HG03558 (cell line): ENCODE measurements at regions not wholly inside any gene's neighbourhood (a gene's known extent, or its start where the extent isn't known, plus 50 kb on each side); places are given as distances from the start of the nearest gene placed in this dataset.

ENCODE experiments used
- ATAC-seq: cut with Tn5 transposase; IDR thresholded peaks from one replicate; pipeline ENCODE4 v1.9.1; 2021; ENCODE audit warnings: moderate number of reproducible peaks; ENCODE audit not compliant: unreplicated experiment; ENCODE audit errors: extremely low read depth

- ATAC-seq, result no peak
Observed at GRCh38 chr6:95233879-95234278, 343.5 kb upstream of the MANEA start.

DNA sequence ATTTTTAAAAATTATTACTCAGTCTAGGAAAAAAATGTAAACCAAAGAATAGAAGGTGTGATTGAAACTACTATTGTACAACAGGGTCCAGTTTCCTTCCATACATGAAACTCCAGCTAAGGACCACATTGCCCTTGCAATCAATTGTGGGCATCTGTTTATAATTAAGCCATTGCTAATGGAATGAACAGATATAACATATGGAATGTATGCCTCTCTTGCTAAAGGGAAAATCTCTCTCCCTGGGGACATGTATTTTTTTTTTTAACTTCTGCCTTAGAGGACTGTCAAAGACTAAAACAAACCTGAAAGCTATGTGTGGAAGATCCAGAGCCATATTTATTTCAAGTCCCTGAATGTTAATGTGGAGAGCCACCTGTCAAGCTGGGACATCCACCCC lies 336.8 kb upstream of the MANEA start:
- no peak for ATAC-seq

- ATAC-seq, result no peak
Observed at GRCh38 chr6:95242560-95242959, 334.8 kb upstream of the MANEA start.

DNA sequence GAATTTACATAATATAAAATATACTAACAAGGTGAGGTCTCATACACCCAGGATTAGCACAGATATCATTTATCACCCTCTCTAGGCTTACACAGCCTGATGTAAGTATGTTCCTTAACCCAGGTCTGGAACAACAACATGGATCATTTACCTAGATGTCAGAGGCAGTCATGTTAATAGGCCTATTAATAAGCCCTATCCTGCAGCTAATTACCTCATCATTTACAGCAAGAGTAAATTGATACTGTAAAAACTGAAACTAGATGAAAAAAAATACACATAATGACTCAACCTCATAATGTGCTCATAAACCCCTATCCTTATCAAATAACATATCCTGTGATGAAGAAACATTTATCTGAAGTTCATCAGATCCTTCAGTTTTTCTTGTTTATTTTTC lies 334.3 kb upstream of the MANEA start:
- ATAC-seq, result no peak

DNA sequence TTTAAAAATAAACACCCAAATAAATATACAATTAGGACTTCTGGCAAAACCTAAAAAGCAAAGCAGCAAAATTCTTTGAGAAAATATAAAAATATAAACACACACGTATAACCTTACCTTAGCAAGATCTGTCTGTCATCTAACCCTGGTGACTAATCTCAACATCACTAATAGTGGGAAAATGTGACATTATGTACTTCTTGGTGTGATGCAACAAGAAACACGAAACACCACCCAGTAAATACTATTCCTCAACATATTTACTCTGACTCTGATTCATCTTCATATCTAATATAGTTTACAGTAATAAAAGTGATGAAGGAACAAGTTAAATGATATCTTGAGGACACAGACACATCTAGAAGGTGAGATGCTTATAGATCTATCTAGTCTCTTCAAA lies 332.6 kb upstream of the MANEA start:
- ATAC-seq, result no peak

GRCh38 chr6:95248499-95248898 lies 328.8 kb upstream of the MANEA start:
- ATAC-seq, result no peak

DNA sequence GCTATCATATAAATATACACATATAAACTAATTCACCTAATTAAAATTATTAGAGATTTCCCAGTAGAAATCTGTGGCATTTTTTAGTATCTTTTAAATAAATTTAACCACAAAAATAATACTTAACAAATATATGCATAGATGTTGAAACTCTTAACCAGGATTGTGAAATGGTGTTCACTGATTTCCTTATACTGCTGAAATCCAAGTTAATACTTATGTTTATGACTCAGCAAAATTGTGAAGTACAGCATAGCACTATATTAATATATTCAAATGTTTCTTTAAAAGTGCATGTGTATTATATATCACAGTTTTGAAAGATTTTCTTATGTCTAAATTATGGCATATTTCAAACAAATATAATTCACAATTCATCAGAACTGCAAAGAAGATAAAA lies 328.2 kb upstream of the MANEA start:
- ATAC-seq, result no peak

DNA sequence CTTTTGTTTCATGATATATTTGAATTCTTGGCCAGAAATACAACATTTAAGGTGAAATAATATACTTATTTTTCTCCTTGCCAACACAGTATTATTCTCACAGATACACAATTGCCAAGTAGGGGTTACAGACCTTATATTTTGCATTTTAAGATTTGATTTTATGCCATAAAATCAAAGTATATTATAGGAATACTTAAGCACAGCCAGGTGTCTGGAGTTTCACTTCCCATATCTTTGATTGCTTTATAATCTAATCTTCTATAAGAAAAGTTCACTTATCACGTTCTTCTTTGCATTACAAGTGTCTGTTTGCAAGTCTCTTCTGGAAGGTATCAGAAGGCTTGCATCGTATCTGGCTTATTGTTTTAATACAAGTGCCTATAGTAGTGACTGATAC lies 327.7 kb upstream of the MANEA start:
- no peak for ATAC-seq

- ATAC-seq, result no peak
Observed at GRCh38 chr6:95263840-95264239, 313.5 kb upstream of the MANEA start.

GRCh38 chr6:95266537-95267258 lies 310.6 kb upstream of the MANEA start:
- ATAC-seq, result no peak

DNA sequence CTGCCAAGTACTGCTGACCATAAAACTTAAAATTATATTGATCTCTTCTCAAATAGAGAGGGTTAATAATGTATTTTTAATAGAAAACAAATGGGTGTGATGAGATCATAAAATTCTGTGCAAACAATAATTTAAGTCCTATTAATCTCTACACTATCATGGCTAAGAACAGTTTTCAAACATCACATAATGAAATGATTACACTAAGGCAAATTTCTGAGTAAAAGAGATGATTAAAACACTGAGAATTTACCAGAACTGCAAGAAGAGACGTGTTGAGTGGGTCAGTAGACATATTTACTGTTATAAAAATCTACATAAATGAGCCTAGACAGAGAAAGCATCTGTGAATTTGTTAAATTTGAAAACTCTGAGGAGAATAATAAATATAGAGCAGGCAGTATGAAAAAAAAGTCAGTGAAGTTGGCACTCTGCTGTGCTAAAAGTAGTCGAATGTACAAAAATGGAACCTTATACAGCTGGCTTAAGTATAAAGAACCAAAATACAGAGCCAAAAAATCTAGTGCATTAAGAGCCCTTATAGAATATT lies 302.6 kb upstream of the MANEA start:
- ATAC-seq, result no peak

DNA sequence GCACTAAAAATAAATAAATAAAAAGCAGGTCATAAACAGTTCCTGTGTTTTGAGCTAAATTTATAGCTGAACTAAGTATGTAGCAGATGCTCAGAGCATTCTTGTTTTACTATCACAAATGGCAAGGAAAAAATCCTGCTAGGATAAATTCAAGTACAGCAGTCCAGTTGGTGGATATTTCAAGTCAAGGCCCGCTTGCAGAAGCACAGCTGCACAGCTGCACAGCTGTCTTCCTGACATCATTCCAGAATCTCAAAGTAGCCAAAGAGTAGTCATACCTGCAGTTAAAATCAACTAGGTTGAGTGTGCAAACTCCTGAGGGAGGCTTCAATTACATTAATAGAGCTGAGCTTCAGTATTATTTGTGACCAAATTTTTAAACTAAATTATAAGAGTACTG lies 297.7 kb upstream of the MANEA start:
- ATAC-seq, result no peak

DNA sequence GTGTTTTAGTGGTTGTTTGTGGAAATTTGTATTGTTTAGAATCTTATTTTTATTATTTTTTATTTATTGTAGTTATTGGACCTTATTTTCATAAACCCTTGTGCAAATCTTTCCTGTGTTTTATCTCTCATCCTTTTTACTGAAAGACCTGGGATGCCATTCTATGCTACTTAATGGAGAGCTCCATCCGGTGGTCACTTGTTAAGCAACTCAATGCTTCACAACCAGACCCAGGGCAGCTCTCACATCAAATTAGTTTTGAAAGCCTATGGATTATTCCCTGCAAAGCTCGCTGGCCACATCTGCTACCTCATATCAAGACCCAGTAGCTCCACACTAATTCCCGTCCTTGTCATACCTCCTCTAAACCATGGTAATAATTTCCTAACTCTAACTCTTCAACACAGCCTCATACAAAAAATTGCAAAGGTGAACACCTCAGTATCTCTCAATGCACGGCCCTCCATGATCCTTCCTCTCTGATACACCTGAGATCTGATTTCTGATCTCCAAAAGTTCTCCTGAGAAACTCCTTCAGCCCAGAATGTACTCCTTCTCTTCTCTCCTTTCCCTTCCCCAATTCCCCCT lies 296.6 kb upstream of the MANEA start:
- ATAC-seq, result no peak

DNA sequence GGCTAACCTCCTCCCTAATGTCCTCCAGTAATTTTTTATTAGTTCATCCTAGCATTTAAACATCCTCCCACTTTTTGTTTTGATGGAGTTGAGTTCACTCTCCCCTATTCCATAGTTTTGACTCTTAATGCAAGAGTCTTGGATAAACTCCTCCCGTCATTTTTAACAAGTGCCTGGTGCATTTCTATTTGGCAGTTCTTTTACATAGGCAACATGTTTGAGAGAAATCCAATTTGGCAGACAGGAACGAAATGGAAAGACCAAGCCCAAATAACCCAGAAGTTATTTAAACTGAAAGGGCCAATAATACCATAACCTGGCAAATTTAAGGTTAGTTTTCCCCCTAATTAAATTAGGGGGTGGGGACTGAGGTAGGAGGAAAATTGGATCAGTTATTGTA lies 291.5 kb upstream of the MANEA start:
- ATAC-seq, result no peak

- ATAC-seq, result no peak
Observed at GRCh38 chr6:95286874-95287273, 290.5 kb upstream of the MANEA start.

DNA sequence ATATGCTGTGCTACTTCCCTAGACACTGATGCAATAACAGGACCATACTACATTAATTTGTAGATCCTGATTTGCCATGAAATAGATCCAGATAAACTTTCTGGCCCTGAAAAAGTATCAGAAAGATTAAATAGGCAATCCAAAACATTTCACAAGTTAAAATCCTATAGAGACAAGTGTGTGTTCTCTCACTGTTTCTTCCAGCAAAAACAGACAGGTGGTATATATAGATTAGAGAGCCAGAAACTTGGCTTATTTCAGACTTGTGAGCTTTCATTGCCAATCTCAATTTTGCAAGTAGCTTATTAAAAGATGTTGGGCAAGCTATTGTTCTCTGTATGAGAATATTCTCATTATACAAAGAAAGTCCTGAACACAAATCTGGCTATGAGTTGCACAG lies 289.1 kb upstream of the MANEA start:
- no peak for ATAC-seq

- ATAC-seq, result no peak
Observed at GRCh38 chr6:95292011-95292410, 285.3 kb upstream of the MANEA start.

- no peak for ATAC-seq
Observed at GRCh38 chr6:95293257-95293656, 284.1 kb upstream of the MANEA start.

GRCh38 chr6:95294043-95294442 lies 283.3 kb upstream of the MANEA start:
- ATAC-seq, result no peak

- no peak for ATAC-seq
Observed at GRCh38 chr6:95309545-95309944, 267.8 kb upstream of the MANEA start.

DNA sequence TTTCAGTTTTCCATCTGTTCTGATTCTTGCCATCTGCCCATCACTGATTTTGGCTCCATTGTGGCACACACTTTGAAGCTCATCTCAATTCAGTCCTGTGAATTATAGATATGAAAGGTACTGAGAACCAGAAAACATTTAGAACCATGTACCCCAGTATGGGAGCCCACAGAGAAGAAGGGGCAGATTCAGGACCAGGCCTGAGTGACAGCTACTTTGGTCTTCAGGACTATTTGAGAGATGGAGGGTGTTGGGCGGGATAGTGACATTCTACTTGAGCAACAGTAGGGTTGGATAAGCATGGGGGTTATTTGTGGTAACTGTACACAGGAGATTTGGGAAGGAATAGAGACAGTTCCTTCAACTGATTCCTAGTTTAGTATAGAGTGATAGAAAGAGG lies 259.2 kb upstream of the MANEA start:
- no peak for ATAC-seq

- ATAC-seq, result no peak
Observed at GRCh38 chr6:95321126-95321525, 256.2 kb upstream of the MANEA start.
